Gastrocnemius medialis (tissue), 4 donors: ENCODE measurements at regions not wholly inside any gene's neighbourhood (a gene's known extent, or its start where the extent isn't known, plus 50 kb on each side); places are given as distances from the start of the nearest gene placed in this dataset.

Experiments
- ATAC-seq, 2 donors: fragments of 150-250 bp; one replicate each; pipeline ENCODE4 v1.9.1; 2016
- DNase-seq, 2 donors: peaks; one replicate each; pipeline ENCODE4 v3.0.0-alpha.2; 2019
- H3K27ac ChIP-seq, 4 donors: fragments of 200-600 bp; sonication (generic); 1 replicate in 1 of 4; 2 replicates in 3 of 4; pipeline ENCODE4 v1.5.1; 2016 to 2018; ENCODE audit warnings: mild to moderate bottlenecking in 2 of 4, moderate library complexity in 1 of 4
- H3K27me3 ChIP-seq, 3 donors: fragments of 200-600 bp; sonication (generic) in 2 of 3; 1 replicate in 1 of 3; 2 replicates in 2 of 3; pipeline versions ENCODE4 v1.5.1 to v1.6.0; 2016 to 2019; ENCODE audit warnings: mild to moderate bottlenecking in 1 of 3, moderate library complexity in 1 of 3
- H3K36me3 ChIP-seq, 2 donors: fragments of 200-600 bp; sonication (generic) in 1 of 2; one replicate each; pipeline ENCODE4 v1.5.1; 2017 to 2018
- H3K4me1 ChIP-seq, 2 donors: fragments of 200-600 bp; sonication (generic) in 1 of 2; one replicate each; pipeline ENCODE4 v1.5.1; 2016 to 2017; ENCODE audit warnings: mild to moderate bottlenecking in 2 of 2
- H3K4me3 ChIP-seq, 4 donors: fragments of 200-600 bp; sonication (generic) in 3 of 4; 1 replicate in 1 of 4; 2 replicates in 3 of 4; pipeline ENCODE4 v1.5.1; 2016 to 2019; ENCODE audit warnings: mild to moderate bottlenecking in 2 of 4
- H3K9me3 ChIP-seq, 3 donors: fragments of 200-600 bp; sonication (generic) in 2 of 3; 1 replicate in 1 of 3; 2 replicates in 2 of 3; pipeline ENCODE4 v1.5.1; 2016 to 2019
- POLR2A ChIP-seq, 2 donors: fragments of 450-650 bp; IDR thresholded peaks; one replicate each; pipeline ENCODE4 v1.6.1; 2017; ENCODE audit warnings: antibody characterized with exemption in 2 of 2, mild to moderate bottlenecking in 2 of 2, moderate library complexity in 2 of 2
- in situ Hi-C, 4 donors: fragments of 200-750 bp; cut with MboI; loops; one replicate each; pipeline versions ENCODE4 v1.15.0 to v1.8.0; 2017; ENCODE audit warnings: low sequenced_read_pairs in 4 of 4
- intact Hi-C: fragments of 100-400 bp; cut with DNase I; formaldehyde crosslinking; loops from one replicate; pipeline ENCODE4 v1.15.1; 2023; ENCODE audit warnings: low total_unique reads
- TF ChIP-seq, protein P1 (sequence below), 5 experiments: fragments of 450-650 bp in 3 of 5; fragments of 200-600 bp in 2 of 5; sonication (generic) in 2 of 5; IDR thresholded peaks in 4 of 5; conservative IDR thresholded peaks in 1 of 5; 1 replicate in 4 of 5; 2 replicates in 1 of 5; pipeline ENCODE4 v1.5.1; 2016 to 2019; ENCODE audit warnings: antibody characterized with exemption in 5 of 5, mild to moderate bottlenecking in 3 of 5, moderate library complexity in 3 of 5

DNA sequence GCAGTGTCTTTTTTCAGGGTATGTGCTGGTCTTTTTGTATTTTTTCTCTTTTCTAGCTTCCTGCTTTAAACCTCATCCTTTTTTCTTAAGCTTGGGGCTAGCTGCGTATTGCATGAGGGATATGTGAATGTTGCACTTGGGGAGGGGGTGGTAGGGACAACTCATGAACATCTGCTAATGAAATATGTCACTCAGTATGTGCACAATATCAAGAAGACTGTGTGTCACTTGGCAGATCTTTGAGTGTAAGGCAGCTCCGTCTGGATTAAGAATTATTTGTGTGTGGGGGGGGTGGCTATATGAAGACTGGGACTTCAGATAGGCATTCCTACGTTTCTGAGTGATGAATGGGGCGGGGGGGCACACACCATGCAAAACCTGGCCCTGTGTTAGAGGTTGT lies 170.4 kb upstream of the CACNA1E start:
- ATAC-seq (no peak), DNase-seq (no peak)
- Histone ChIP-seq H3K27ac (no peak overlapping the region), H3K27me3 (peaks cover 32 to 43% (median 38%) of the 10 kb centered on the region in 3 donors), H3K9me3 (no peaks in the 10 kb centered on the region), H3K4me3 (no peak overlapping the region), H3K4me1 (no peaks in the 10 kb centered on the region), H3K36me3 (no peaks in the 10 kb centered on the region)
- in situ Hi-C loops (no loop called here), intact Hi-C loops (no loop called here)
- TF ChIP-seq POLR2A (IDR thresholded peaks at IDR 0.05), result no peak
- TF ChIP-seq, protein P1, sequence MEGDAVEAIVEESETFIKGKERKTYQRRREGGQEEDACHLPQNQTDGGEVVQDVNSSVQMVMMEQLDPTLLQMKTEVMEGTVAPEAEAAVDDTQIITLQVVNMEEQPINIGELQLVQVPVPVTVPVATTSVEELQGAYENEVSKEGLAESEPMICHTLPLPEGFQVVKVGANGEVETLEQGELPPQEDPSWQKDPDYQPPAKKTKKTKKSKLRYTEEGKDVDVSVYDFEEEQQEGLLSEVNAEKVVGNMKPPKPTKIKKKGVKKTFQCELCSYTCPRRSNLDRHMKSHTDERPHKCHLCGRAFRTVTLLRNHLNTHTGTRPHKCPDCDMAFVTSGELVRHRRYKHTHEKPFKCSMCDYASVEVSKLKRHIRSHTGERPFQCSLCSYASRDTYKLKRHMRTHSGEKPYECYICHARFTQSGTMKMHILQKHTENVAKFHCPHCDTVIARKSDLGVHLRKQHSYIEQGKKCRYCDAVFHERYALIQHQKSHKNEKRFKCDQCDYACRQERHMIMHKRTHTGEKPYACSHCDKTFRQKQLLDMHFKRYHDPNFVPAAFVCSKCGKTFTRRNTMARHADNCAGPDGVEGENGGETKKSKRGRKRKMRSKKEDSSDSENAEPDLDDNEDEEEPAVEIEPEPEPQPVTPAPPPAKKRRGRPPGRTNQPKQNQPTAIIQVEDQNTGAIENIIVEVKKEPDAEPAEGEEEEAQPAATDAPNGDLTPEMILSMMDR (IDR thresholded peaks at IDR 0.05 in 4 of 5, conservative IDR thresholded peaks at IDR 0.05 in 1 of 5), result no peak

DNA sequence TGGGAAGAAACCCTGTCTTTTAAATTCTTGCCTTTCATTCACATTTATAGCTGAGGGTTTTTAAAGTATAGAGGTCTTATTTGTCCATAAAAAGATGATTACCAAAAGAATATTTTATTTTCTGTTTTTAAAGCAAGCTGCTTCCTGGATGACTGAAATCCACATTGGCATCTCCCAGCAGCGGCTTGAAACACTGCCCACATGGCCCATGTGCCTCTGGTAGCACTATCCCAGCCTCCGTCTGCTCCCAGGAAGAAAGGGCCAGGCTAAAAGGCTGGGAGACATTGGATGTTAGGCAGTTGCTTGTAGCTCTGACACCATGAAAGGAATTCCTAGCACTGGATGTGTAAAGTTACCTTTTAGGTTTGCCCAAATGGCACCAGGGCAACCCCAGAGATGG lies 169.9 kb upstream of the CACNA1E start:
- no peak overlapping the region for H3K4me3 ChIP-seq
- H3K9me3 ChIP-seq, result no peaks in the 10 kb centered on the region
- H3K27ac ChIP-seq, result no peak overlapping the region
- H3K36me3 ChIP-seq, result no peaks in the 10 kb centered on the region
- DNase-seq (no peak), ATAC-seq (no peak)
- TF ChIP-seq POLR2A (IDR thresholded peaks at IDR 0.05), result no peak
- TF ChIP-seq, protein P1 (IDR thresholded peaks at IDR 0.05 in 4 of 5, conservative IDR thresholded peaks at IDR 0.05 in 1 of 5), result no peak
- H3K27me3 ChIP-seq, result peaks cover 37 to 48% (median 43%) of the 10 kb centered on the region in 3 donors
- in situ Hi-C loops, result no loop called here
- intact Hi-C loops, result no loop called here
- H3K4me1 ChIP-seq, result no peaks in the 10 kb centered on the region

DNA sequence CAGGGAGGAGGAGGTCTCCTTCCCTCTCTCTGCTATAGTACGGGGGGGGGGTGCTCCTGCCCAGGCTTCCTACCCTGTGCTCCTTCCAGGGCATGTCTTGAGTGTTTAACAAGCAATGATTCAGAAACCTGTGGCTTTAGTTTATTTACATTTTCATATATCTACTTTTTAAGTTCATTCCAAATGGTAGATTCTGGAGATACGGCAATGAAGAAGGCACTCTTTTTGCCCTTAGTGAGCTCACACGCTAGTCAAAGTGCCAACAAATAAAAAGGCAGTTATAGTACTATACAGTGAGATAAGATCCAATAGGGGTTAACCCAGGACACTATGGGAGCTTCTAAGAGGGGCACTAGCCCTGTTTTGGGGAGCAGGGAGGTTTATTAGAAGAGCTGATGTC lies 169.3 kb upstream of the CACNA1E start:
- no peaks in the 10 kb centered on the region for H3K9me3 ChIP-seq
- no peak for DNase-seq
- H3K4me1 ChIP-seq, result peaks cover 0 to 3% of the 10 kb centered on the region in 2 donors
- intact Hi-C loops (no loop called here), in situ Hi-C loops (no loop called here)
- H3K27ac ChIP-seq, result no peak overlapping the region
- H3K4me3 ChIP-seq, result no peak overlapping the region
- peaks cover 37 to 54% (median 49%) of the 10 kb centered on the region in 3 donors for H3K27me3 ChIP-seq
- ATAC-seq, result no peak
- TF ChIP-seq, protein P1 (IDR thresholded peaks at IDR 0.05 in 4 of 5, conservative IDR thresholded peaks at IDR 0.05 in 1 of 5), result no peak
- TF ChIP-seq POLR2A (IDR thresholded peaks at IDR 0.05), result no peak
- no peaks in the 10 kb centered on the region for H3K36me3 ChIP-seq

DNA sequence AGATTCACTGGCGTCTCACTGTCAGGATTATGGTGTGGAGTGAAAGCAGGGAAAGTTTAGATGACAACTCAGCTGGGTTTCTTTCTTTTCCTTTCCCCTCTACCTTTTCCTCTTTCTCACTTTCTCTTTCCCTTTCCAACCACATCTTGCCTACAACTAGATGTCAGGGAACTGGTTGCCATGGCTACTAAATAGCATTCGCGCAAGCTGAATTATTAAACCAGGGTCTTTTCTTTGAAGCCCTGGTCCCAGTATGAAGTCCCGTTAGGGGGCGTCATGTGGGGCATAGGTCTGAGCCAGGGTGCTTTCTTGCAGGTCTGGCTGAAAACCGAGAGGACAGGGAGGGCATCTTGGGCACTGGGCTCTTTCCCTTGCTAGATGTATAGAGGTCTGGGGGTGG lies 168.4 kb upstream of the CACNA1E start:
- H3K4me1 ChIP-seq, result peaks cover 0 to 3% of the 10 kb centered on the region in 2 donors
- no peaks in the 10 kb centered on the region for H3K9me3 ChIP-seq
- no peak for DNase-seq
- no peak overlapping the region for H3K4me3 ChIP-seq
- in situ Hi-C loops (no loop called here), intact Hi-C loops (no loop called here)
- peaks cover 45 to 61% (median 58%) of the 10 kb centered on the region in 3 donors for H3K27me3 ChIP-seq
- H3K36me3 ChIP-seq, result no peaks in the 10 kb centered on the region
- no peak for ATAC-seq
- TF ChIP-seq POLR2A (IDR thresholded peaks at IDR 0.05), result no peak
- TF ChIP-seq, protein P1 (IDR thresholded peaks at IDR 0.05 in 4 of 5, conservative IDR thresholded peaks at IDR 0.05 in 1 of 5), result no peak
- H3K27ac ChIP-seq, result no peak overlapping the region

DNA sequence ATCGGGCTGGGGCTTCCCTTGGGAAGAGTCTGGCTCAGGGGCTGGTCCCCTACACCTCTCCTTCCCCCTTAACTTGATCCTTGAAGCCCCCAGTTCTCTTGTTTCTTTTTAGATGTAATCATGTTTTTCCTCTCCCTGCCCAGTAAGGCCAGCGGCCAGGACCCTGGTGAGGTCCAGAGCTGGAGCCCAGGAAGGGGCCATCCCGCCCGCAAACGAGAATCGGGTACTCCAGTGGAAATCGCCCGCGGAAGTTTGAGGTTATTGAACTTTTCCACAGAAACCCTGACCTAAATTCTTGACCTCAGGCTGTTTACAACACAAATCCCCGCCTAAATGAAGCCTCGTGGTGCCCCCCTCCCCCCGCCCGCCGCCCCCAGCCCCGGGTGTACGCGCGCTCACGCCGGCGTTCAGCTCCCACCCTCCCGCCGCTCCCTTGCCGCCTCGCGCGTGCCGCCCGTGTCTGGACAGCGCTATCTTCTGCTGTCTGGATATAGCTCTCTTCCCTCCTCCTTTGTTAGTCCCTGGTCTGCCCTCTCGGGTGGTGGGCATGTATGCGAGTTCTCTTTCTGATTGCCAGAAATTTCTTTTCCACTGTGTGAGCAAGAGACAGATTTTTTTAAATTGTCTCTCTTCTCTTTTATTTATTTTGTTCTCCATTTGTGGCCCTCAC lies 165.9 kb upstream of the CACNA1E start:
- DNase-seq, result no peak
- H3K27me3 ChIP-seq, result peaks cover 53 to 70% (median 59%) of the 10 kb centered on the region in 3 donors
- in situ Hi-C loops, result no loop called here

More for the DNA sequence above, 165.9 kb upstream of the CACNA1E start:
- intact Hi-C loops, result no loop called here
- Histone ChIP-seq H3K27ac (no peak overlapping the region), H3K4me1 (peaks cover 0 to 3% of the 10 kb centered on the region in 2 donors), H3K4me3 (no peak overlapping the region), H3K36me3 (no peaks in the 10 kb centered on the region), H3K9me3 (no peaks in the 10 kb centered on the region)
- TF ChIP-seq, protein P1 (IDR thresholded peaks at IDR 0.05 in 4 of 5, conservative IDR thresholded peaks at IDR 0.05 in 1 of 5), result no peak
- no peak for TF ChIP-seq POLR2A (IDR thresholded peaks at IDR 0.05)
- ATAC-seq, result no peak
